HG02588 (cell line): ENCODE measurements at regions not wholly inside any gene's neighbourhood (a gene's known extent, or its start where the extent isn't known, plus 50 kb on each side); places are given as distances from the start of the nearest gene placed in this dataset.

Source experiments
- ATAC-seq: cut with Tn5 transposase; IDR thresholded peaks from one replicate; pipeline ENCODE4 v1.9.1; 2021; ENCODE audit warnings: mild to moderate bottlenecking, moderate library complexity; ENCODE audit not compliant: unreplicated experiment

- ATAC-seq, result no peak
Measured at GRCh38 chr3:177590826-177591225, 393.5 kb upstream of the TBL1XR1 start.

GRCh38 chr3:177591379-177591778 lies 394.1 kb upstream of the TBL1XR1 start:
- peak; percentile 76 for ATAC-seq

GRCh38 chr3:177594096-177594495 lies 396.8 kb upstream of the TBL1XR1 start:
- no peak for ATAC-seq

GRCh38 chr3:177595530-177596188 lies 398.4 kb upstream of the TBL1XR1 start:
- no peak for ATAC-seq

- ATAC-seq, result no peak
Measured at GRCh38 chr3:177596248-177596815, 399.1 kb upstream of the TBL1XR1 start.

GRCh38 chr3:177596816-177597271 lies 399.6 kb upstream of the TBL1XR1 start:
- no peak for ATAC-seq

- peak; percentile 71 for ATAC-seq
Measured at GRCh38 chr3:177597311-177598096, 400.2 kb upstream of the TBL1XR1 start.

- ATAC-seq, result no peak
Measured at GRCh38 chr3:177598097-177598833, 401.0 kb upstream of the TBL1XR1 start.

GRCh38 chr3:177599326-177599725 lies 402.0 kb upstream of the TBL1XR1 start:
- ATAC-seq, result no peak

- ATAC-seq, result no peak
Measured at GRCh38 chr3:177599837-177600236, 402.6 kb upstream of the TBL1XR1 start.

GRCh38 chr3:177600411-177600810 lies 403.1 kb upstream of the TBL1XR1 start:
- ATAC-seq, result no peak

GRCh38 chr3:177601152-177601551 lies 403.9 kb upstream of the TBL1XR1 start:
- ATAC-seq, result no peak

- ATAC-seq, result no peak
Measured at GRCh38 chr3:177602601-177603147, 405.4 kb upstream of the TBL1XR1 start.

GRCh38 chr3:177603148-177603603 lies 405.9 kb upstream of the TBL1XR1 start:
- peak; percentile 75 for ATAC-seq

GRCh38 chr3:177604181-177604580 lies 406.9 kb upstream of the TBL1XR1 start:
- no peak for ATAC-seq

GRCh38 chr3:177606891-177607290 lies 409.6 kb upstream of the TBL1XR1 start:
- no peak for ATAC-seq

- ATAC-seq, result no peak
Measured at GRCh38 chr3:177607589-177607988, 410.3 kb upstream of the TBL1XR1 start.

- ATAC-seq, result no peak
Measured at GRCh38 chr3:177608443-177608842, 411.2 kb upstream of the TBL1XR1 start.

- ATAC-seq, result no peak
Measured at GRCh38 chr3:177609613-177610012, 412.3 kb upstream of the TBL1XR1 start.

- no peak for ATAC-seq
Measured at GRCh38 chr3:177610262-177610661, 413.0 kb upstream of the TBL1XR1 start.
